Fibroblast of lung (primary cell): ENCODE measurements at regions not wholly inside any gene's neighbourhood (a gene's known extent, or its start where the extent isn't known, plus 50 kb on each side); places are given as distances from the start of the nearest gene placed in this dataset.
A peak's percentile ranks its signal among the peaks of the same experiment; 100 is the strongest.

ENCODE experiments used
- DNase-seq, 2 donors: peaks; one replicate each; pipeline versions ENCODE4 v3.0.0 to v3.0.0-alpha.2; 2010; ENCODE audit warnings: low read depth in 2 of 2
- H2AFZ ChIP-seq: 2 replicates; pipeline ENCODE4 v1.5.1; 2012; ENCODE audit warnings: low read length, control low read depth, inconsistent platforms
- H3K27ac ChIP-seq: 2 replicates; pipeline ENCODE4 v1.5.1; 2011; ENCODE audit warnings: low read length, control low read depth; ENCODE audit not compliant: insufficient read depth
- H3K27me3 ChIP-seq: 2 replicates; pipeline ENCODE4 v1.5.1; 2011; ENCODE audit warnings: mild to moderate bottlenecking, low read length; ENCODE audit not compliant: control insufficient read depth, insufficient read depth
- H3K36me3 ChIP-seq: 2 replicates; pipeline ENCODE4 v1.5.1; 2011; ENCODE audit warnings: low read length; ENCODE audit not compliant: control insufficient read depth, insufficient read depth
- H3K4me1 ChIP-seq: 2 replicates; pipeline ENCODE4 v1.5.1; 2011; ENCODE audit warnings: low read length; ENCODE audit not compliant: control insufficient read depth, insufficient read depth; ENCODE audit errors: extremely low read depth
- H3K4me2 ChIP-seq: 2 replicates; pipeline ENCODE4 v1.5.1; 2011; ENCODE audit warnings: low read length, control low read depth; ENCODE audit not compliant: insufficient read depth; ENCODE audit errors: extremely low read depth
- H3K4me3 ChIP-seq, 4 experiments: fragments of 200-600 bp in 1 of 4; sonication (generic) in 1 of 4; replicated peaks in 1 of 4; 2 replicates each; pipeline ENCODE4 v1.5.1; 2011 to 2016; ENCODE audit warnings: low read length in 4 of 4, low read depth in 3 of 4, mild to moderate bottlenecking in 3 of 4, control low read depth in 2 of 4, inconsistent platforms in 1 of 4, mixed read lengths in 1 of 4; ENCODE audit not compliant: insufficient read depth in 1 of 4; ENCODE audit errors: control extremely low read depth in 1 of 4
- H3K79me2 ChIP-seq: 2 replicates; pipeline ENCODE4 v1.5.1; 2012; ENCODE audit warnings: mild to moderate bottlenecking, low read length, inconsistent platforms; ENCODE audit not compliant: control insufficient read depth, insufficient read depth
- H3K9ac ChIP-seq: 2 replicates; pipeline ENCODE4 v1.5.1; 2011; ENCODE audit warnings: mild to moderate bottlenecking, low read length, control low read depth; ENCODE audit not compliant: insufficient read depth
- H3K9me3 ChIP-seq: 2 replicates; pipeline ENCODE4 v1.5.1; 2012; ENCODE audit warnings: low read depth, low read length; ENCODE audit not compliant: control insufficient read depth, insufficient read depth
- H4K20me1 ChIP-seq: 2 replicates; pipeline ENCODE4 v1.5.1; 2011; ENCODE audit warnings: low read length; ENCODE audit not compliant: control insufficient read depth, insufficient read depth; ENCODE audit errors: extremely low read depth
- CTCF ChIP-seq, 2 donors: IDR thresholded peaks in 1 of 2; conservative IDR thresholded peaks in 1 of 2; 1 replicate in 1 of 2; 2 replicates in 1 of 2; pipeline ENCODE4 v1.5.1; 2011 to 2012; ENCODE audit warnings: low read length in 2 of 2, control low read depth in 1 of 2, inconsistent platforms in 1 of 2, low read depth in 1 of 2, mild to moderate bottlenecking in 1 of 2
- EZH2 ChIP-seq: IDR thresholded peaks from 2 replicates; pipeline ENCODE4 v1.5.1; 2012; ENCODE audit warnings: low read length, control low read depth, mild to moderate bottlenecking; ENCODE audit errors: missing control alignments

- no peaks in the 10 kb centered on the region for H3K36me3 ChIP-seq
- H3K4me2 ChIP-seq: no peak overlapping the region
- no peak for DNase-seq
- H3K27me3 ChIP-seq: no peaks in the 10 kb centered on the region
- H3K4me3 ChIP-seq: no peak overlapping the region
- no peaks in the 10 kb centered on the region for H3K4me1 ChIP-seq
- no peaks in the 10 kb centered on the region for H3K79me2 ChIP-seq
- no peak overlapping the region for H3K27ac ChIP-seq
- no peak overlapping the region for H2AFZ ChIP-seq
- no peak for TF ChIP-seq CTCF (conservative IDR thresholded peaks at IDR 0.05 in 1 of 2, IDR thresholded peaks at IDR 0.05 in 1 of 2; ENCODE audit: low read depth in 1 of 2, low read length in 2 of 2)
- TF ChIP-seq EZH2: no peak
- no peaks in the 10 kb centered on the region for H4K20me1 ChIP-seq
- no peaks in the 10 kb centered on the region for H3K9me3 ChIP-seq
- H3K9ac ChIP-seq: no peak overlapping the region
Measured at GRCh38 chr2:51960281-51960680, 928.3 kb upstream of the NRXN1 start.

GRCh38 chr2:51959696-51960095 is 927.8 kb upstream of the NRXN1 start:
- H3K9ac ChIP-seq: no peak overlapping the region
- H3K9me3 ChIP-seq: no peaks in the 10 kb centered on the region
- peak in 1 of 2 donors; percentile 6 for DNase-seq
- no peaks in the 10 kb centered on the region for H3K79me2 ChIP-seq
- no peaks in the 10 kb centered on the region for H3K4me1 ChIP-seq
- no peaks in the 10 kb centered on the region for H3K36me3 ChIP-seq
- no peak overlapping the region for H2AFZ ChIP-seq
- H3K4me3 ChIP-seq: no peak overlapping the region
- H3K27ac ChIP-seq: no peak overlapping the region
- H3K4me2 ChIP-seq: no peak overlapping the region
- H4K20me1 ChIP-seq: no peaks in the 10 kb centered on the region
- no peak for TF ChIP-seq CTCF (conservative IDR thresholded peaks at IDR 0.05 in 1 of 2, IDR thresholded peaks at IDR 0.05 in 1 of 2; ENCODE audit: low read depth in 1 of 2, low read length in 2 of 2)
- no peak for TF ChIP-seq EZH2
- no peaks in the 10 kb centered on the region for H3K27me3 ChIP-seq

GRCh38 chr2:51953931-51954330 is 922.0 kb upstream of the NRXN1 start:
- Histone ChIP-seq H3K36me3 (no peaks in the 10 kb centered on the region), H3K4me1 (no peaks in the 10 kb centered on the region), H3K4me2 (no peak overlapping the region), H3K27ac (no peak overlapping the region), H3K9me3 (no peaks in the 10 kb centered on the region), H3K27me3 (no peaks in the 10 kb centered on the region), H3K9ac (no peak overlapping the region), H3K4me3 (no peak overlapping the region), H3K79me2 (no peaks in the 10 kb centered on the region), H2AFZ (no peak overlapping the region), H4K20me1 (no peaks in the 10 kb centered on the region)
- no peak for TF ChIP-seq EZH2
- TF ChIP-seq CTCF (conservative IDR thresholded peaks at IDR 0.05 in 1 of 2, IDR thresholded peaks at IDR 0.05 in 1 of 2; ENCODE audit: low read depth in 1 of 2, low read length in 2 of 2): no peak
- DNase-seq: peak in 1 of 2 donors; percentile 76
